WI38 (cell line): ENCODE measurements at regions not wholly inside any gene's neighbourhood (a gene's known extent, or its start where the extent isn't known, plus 50 kb on each side); places are given as distances from the start of the nearest gene placed in this dataset.

Experiments
- H3K4me3 ChIP-seq: 2 replicates; pipeline ENCODE4 v1.5.1; 2011; ENCODE audit warnings: low read depth, mild to moderate bottlenecking, control low read depth, low read length
- CTCF ChIP-seq: IDR thresholded peaks from 2 replicates; pipeline ENCODE4 v1.5.1; 2012; ENCODE audit warnings: low read depth, mild to moderate bottlenecking, control low read depth, low read length

- no peak overlapping the region for H3K4me3 ChIP-seq
- no peak for TF ChIP-seq CTCF
These were observed 440.4 kb upstream of the DCN start for GRCh38 chr12:91622981-91623380.

GRCh38 chr12:91622037-91622436 is 439.4 kb upstream of the DCN start:
- TF ChIP-seq CTCF = no peak
- no peak overlapping the region for H3K4me3 ChIP-seq

GRCh38 chr12:91620992-91621391 is 438.4 kb upstream of the DCN start:
- H3K4me3 ChIP-seq = no peak overlapping the region
- no peak for TF ChIP-seq CTCF

- no peak for TF ChIP-seq CTCF
- H3K4me3 ChIP-seq = no peak overlapping the region
These were observed 437.8 kb upstream of the DCN start for GRCh38 chr12:91620422-91620821.

GRCh38 chr12:91618281-91618680 is 435.7 kb upstream of the DCN start:
- TF ChIP-seq CTCF = no peak

GRCh38 chr12:91617818-91618217 is 435.2 kb upstream of the DCN start:
- TF ChIP-seq CTCF = no peak

More at GRCh38 chr12:91618281-91618680, 435.7 kb upstream of the DCN start:
- no peak overlapping the region for H3K4me3 ChIP-seq

GRCh38 chr12:91616416-91616815 is 433.8 kb upstream of the DCN start:
- TF ChIP-seq CTCF = no peak

More at GRCh38 chr12:91617818-91618217, 435.2 kb upstream of the DCN start:
- no peak overlapping the region for H3K4me3 ChIP-seq

More at GRCh38 chr12:91616416-91616815, 433.8 kb upstream of the DCN start:
- H3K4me3 ChIP-seq = no peak overlapping the region
